Epithelial cell of esophagus (primary cell): ENCODE measurements at regions not wholly inside any gene's neighbourhood (a gene's known extent, or its start where the extent isn't known, plus 50 kb on each side); places are given as distances from the start of the nearest gene placed in this dataset.

Experiments used
- DNase-seq: peaks from one replicate; pipeline ENCODE4 v3.0.0; 2010; ENCODE audit warnings: low read depth
- H3K4me3 ChIP-seq: 2 replicates; pipeline ENCODE4 v1.5.1; 2011; ENCODE audit warnings: mild to moderate bottlenecking, low read length, control low read depth
- TF ChIP-seq, protein P1 (sequence below): IDR thresholded peaks from 2 replicates; pipeline ENCODE4 v1.5.1; 2011; ENCODE audit warnings: low read depth, mild to moderate bottlenecking, low read length, control low read depth, inconsistent platforms; ENCODE audit not compliant: insufficient read depth; ENCODE audit errors: missing control alignments

DNA sequence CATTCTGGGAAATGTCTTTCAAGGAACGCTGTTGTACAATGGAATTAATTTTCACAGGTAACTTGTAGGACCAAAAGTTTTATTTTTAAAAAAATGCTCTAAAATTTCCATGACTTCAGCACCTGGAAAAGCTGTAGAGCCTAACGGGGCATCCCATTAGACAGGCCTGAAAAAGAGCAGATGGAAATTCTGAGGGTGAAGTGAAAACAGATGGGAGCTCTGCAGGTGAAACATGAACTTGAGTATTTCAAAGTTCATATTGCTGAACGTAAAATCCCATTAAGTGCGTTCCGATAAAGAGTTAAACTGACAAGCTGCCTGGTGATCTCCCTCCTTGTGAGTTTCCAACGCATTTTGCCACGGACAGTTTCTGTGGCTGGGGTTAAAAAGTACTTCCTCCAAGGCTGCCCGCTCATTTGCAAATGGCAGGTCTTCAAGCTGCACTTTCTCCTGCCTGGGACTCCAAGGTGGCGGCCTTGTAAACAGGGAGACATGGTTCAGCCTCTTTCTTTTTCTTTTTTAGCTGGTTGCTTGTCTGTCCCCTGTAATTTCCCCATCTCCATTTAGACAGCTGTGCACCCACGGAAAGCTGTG, 450.4 kb downstream of the FGF9 start:
- no peak for DNase-seq
- no peak overlapping the region for H3K4me3 ChIP-seq
- TF ChIP-seq, protein P1, sequence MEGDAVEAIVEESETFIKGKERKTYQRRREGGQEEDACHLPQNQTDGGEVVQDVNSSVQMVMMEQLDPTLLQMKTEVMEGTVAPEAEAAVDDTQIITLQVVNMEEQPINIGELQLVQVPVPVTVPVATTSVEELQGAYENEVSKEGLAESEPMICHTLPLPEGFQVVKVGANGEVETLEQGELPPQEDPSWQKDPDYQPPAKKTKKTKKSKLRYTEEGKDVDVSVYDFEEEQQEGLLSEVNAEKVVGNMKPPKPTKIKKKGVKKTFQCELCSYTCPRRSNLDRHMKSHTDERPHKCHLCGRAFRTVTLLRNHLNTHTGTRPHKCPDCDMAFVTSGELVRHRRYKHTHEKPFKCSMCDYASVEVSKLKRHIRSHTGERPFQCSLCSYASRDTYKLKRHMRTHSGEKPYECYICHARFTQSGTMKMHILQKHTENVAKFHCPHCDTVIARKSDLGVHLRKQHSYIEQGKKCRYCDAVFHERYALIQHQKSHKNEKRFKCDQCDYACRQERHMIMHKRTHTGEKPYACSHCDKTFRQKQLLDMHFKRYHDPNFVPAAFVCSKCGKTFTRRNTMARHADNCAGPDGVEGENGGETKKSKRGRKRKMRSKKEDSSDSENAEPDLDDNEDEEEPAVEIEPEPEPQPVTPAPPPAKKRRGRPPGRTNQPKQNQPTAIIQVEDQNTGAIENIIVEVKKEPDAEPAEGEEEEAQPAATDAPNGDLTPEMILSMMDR, result no peak

DNA sequence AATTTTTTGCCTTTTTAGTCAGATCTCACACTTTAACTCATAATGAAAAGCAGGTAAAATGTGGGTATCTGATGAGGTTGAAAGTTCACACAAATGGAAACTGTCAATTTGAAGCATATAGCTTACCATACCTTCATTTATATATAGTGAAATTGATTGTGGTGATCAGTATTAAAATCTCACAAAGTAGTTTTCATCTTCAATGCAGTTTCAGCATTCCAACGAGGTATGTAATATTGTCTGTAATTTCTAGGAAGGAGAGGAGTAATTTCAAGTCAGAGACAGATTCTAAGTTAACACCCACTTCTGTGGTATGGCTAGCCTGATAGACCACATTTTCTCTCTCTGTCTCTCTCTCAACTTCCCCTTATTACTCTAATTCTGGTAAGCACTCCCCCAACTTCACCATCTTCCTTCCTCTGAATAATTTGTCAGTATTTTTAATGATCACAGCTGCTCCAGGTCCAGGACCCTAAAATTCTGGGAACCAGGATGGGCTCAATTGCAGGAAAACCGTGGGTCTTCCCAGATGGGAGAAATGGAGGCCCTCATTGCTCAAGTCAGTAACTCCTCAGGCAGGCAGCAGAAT, 455.7 kb downstream of the FGF9 start:
- no peak for DNase-seq
- H3K4me3 ChIP-seq, result no peak overlapping the region
- TF ChIP-seq, protein P1, result no peak

DNA sequence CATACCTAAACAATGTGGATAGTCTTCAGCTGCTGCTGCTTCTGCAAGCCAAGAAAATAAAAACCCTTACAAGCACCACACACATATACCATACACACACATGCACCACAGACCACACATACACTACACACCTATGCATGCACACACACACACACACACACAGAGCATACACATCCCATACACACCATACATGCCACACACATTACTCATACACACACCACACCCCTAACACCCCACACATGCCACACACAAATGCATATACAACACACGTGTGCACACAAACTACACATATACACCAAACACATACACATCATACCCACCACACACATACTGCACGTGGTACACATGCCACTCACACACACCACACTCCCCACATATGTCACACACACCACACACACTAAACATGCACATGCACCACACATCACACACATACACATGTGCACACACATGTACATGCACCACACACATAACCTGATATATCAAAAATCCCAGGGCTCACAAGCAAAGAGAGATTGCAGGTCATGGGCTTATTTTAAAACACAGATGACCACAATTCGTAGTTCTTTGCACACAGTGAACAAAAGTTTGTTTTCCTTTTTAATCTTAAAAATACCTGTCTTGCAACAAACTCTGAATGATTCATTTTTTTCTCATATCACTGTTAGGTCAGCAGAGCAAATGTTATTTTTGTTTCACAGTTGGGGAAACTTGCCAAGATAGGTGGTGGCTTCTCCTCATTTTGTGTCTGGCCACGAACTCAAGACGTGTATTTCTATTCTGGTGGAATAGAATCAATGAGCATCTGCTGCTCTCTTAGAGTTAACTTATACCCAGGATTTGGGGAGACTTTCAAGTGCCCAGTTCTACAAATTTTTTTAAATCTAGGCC, 456.6 kb downstream of the FGF9 start:
- TF ChIP-seq, protein P1, result no peak
- H3K4me3 ChIP-seq, result no peak overlapping the region
- DNase-seq, result no peak

DNA sequence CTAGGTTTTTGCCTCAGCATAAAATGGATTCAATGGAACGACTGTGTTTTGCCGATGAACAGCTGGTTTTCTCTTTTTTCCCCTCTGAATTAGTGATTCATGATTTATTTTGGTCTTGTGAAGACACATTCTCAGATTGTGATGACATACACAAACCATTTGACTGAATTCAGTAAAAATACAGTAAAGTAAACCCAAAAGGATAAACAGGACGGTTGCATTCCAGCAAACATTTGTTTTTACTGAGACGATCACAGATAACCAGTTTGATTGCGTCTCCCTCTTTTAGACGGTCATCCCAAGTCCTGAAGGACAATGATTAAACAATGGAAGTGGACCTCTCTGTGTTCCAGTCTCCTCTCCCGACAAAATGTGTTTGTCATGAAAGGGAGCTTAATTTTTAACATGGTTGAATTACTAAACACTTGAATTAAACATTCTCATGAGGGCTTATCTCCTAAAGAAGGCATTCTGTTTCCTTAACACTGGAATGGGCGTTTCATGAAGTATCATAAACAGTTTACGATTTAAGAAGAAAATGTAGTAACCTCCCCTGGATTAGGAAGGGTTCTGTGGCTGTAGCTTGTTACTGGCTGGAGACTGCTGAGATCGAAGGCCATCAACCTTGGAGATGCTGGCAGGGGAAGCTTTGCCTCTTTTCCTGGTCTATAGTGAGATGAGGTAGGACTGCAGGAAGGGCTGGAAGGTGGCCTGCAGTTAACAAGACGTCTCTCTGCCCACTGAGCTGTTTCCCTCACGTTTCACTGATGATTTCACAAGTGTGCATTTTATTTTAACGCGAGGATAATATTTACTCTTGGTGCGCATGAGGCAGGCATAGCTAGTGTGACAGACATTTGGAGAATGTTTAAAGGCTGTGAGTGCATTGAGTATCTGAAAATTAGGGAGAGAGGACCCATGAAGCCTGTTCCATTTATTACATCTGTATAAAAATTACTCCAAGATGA, 457.9 kb downstream of the FGF9 start:
- no peak for DNase-seq
- no peak overlapping the region for H3K4me3 ChIP-seq
- TF ChIP-seq, protein P1, result no peak

DNA sequence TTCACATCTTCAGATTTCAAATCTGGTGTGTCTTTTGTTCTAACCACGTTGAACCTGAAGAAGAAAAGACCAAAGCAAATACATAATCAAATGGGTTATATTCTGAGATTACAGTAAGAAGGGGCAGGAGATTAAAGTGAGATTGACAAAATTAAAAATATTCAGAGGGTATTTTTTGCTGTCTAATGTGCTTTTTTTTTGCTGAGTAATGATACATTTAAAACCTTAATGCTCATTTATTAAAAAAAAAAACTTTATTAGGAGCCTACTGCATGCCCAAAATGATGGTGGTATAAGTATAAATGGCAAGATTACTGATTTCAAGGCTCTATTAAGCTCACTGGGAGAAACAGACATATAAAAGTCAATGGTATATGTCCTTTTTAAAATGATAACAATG, 459.4 kb downstream of the FGF9 start:
- DNase-seq, result no peak
- no peak overlapping the region for H3K4me3 ChIP-seq
- TF ChIP-seq, protein P1, result no peak

DNA sequence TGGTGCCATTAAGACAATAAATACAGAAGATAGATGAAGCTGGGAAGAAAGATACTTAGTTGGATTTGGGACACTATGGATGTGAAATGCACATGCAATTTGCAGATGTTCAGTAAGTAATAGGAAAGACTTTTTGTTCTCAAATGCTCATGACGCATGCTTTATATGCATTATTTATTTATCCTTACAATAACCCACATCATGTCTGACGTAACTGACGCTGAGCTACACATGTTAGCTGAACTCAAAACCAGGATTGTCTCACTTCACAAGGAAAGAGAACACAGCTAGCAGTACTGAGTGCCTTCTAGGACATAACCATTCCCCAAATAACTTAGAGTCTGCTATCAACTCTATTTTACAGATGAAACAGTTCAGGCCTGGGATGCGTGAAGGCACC, 463.4 kb downstream of the FGF9 start:
- DNase-seq, result no peak
- TF ChIP-seq, protein P1, result no peak
- H3K4me3 ChIP-seq, result no peak overlapping the region
